GM23248 (cell line): ENCODE measurements at regions not wholly inside any gene's neighbourhood (a gene's known extent, or its start where the extent isn't known, plus 50 kb on each side); places are given as distances from the start of the nearest gene placed in this dataset.

Experiments used
- EZH2 ChIP-seq: fragments of 200-600 bp; sonication (generic); IDR thresholded peaks from 2 replicates; pipeline ENCODE4 v1.6.1; 2018; ENCODE audit warnings: antibody characterized with exemption, mild to moderate bottlenecking; ENCODE audit not compliant: insufficient read depth, poor library complexity, severe bottlenecking
- EZH2phosphoT487 ChIP-seq: fragments of 200-600 bp; sonication (generic); IDR thresholded peaks from 2 replicates; pipeline ENCODE4 v1.6.1; 2018; ENCODE audit warnings: antibody characterized with exemption, moderate library complexity, mild to moderate bottlenecking, low read depth; ENCODE audit not compliant: insufficient read depth

GRCh38 chr5:153866176-153866575 is 172.5 kb downstream of the FAM114A2 start:
- TF ChIP-seq EZH2phosphoT487 (no peak), EZH2 (no peak)
